KG1 (cell line): ENCODE measurements at regions not wholly inside any gene's neighbourhood (a gene's known extent, or its start where the extent isn't known, plus 50 kb on each side); places are given as distances from the start of the nearest gene placed in this dataset.

ENCODE experiments used
- DNase-seq: peaks from one replicate; lab custom pipeline; 2025; lab: John Stamatoyannopoulos, UW

DNA sequence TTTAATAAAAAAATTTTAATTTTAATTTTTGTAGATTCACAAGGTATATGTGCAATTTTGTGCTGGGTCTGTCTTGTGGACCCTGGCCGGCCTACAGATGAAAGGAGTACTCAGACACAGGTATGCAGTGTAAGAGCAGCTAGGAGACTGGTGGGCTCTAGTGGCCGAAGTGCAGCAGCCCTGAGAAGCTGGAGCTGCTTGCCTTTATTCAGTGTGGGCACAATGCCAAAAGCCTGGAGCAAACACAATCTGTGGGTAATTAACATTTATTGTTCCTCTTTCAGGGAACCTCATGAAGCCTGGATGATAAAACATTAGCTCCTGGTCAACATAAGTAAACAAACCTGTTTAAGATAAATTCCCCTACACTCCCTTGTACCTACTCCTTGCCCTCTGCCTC is 135.7 kb upstream of the SEL1L start:
- DNase-seq: no peak

DNA sequence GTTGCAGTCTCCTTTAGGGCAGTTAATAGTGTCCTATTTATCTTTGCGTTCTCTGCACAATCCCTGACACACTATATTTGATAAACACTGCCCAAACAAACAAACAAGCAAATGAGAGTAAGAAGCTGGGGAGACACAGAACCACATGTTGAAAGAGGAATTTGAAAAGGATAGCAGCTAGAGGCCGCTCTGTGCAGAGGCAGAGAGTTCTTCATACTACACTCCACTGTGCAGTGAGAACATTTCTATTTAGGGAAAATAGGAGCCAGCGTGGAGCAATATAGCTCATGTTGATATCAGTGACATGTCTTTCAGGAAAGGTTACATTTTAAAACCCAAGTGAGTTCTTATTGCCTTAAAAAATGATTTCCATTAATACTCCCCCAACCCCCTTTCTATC is 140.3 kb upstream of the SEL1L start:
- DNase-seq: no peak

GRCh38 chr14:81676395-81676794 is 142.7 kb upstream of the SEL1L start:
- DNase-seq: no peak

GRCh38 chr14:81676879-81677278 is 143.2 kb upstream of the SEL1L start:
- DNase-seq: no peak

DNA sequence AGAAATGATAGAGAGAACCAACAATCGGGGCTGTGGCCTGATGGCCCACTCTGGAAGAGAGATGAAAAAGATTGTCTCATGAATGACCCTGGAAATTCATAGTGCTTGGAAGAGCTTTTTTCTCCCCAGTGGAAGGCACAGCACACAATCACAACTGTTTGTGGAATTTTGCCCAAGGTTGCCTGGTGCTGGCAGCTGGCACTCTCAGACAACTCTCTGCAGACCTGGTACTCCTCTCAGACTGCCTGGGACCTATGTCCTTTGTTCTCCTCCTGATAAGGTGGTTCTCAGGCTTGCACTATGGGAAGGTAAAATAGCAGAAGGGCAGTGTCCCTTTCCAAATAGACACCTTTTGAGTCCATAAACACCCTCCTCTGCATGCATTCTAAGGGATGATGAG is 144.1 kb upstream of the SEL1L start:
- DNase-seq: no peak

- no peak for DNase-seq
Measured at GRCh38 chr14:81679226-81679625, 145.6 kb upstream of the SEL1L start.

- no peak for DNase-seq
Measured at GRCh38 chr14:81681541-81681940, 147.9 kb upstream of the SEL1L start.

- no peak for DNase-seq
Measured at GRCh38 chr14:81682134-81682533, 148.5 kb upstream of the SEL1L start.

DNA sequence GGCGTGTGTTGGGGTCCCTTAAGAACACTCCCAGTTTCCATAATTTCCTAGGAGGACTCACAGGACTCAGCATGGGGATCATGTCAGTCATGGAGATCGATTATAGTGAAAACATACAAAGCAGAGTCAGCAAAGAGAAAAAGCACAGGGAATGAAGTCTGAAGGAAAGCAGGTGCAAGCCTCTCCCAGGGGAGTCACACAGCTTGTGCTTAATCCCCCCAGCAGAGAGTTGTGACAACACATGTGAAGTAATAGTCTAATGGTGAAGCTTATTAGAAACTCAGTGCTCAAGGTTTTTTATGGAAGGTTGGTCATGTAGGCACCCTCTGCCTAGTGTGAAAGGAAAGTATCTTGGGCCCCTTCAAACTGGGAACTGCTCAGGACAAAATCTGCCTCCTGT is 149.0 kb upstream of the SEL1L start:
- DNase-seq: no peak

GRCh38 chr14:81684696-81685095 is 151.0 kb upstream of the SEL1L start:
- no peak for DNase-seq

DNA sequence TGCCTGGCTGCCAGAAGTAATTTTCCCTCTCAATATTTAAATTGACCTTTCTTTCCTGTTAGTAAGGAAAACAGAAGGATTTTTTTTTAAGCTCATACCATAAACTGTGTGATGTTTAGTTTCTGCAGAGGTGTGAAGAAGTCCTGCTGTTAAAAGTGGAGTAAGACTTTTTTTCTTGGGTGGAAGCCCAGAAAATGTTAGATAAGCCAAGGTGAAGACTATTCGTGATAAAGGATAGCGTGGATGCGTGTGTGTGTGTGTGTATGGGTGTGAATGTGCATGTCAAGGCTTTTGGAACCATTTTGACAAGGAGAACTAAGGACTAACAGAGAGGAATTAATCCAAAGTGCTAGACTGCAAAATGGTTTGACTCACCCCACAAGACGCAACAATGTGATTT is 152.9 kb upstream of the SEL1L start:
- no peak for DNase-seq

GRCh38 chr14:81691931-81692330 is 158.3 kb upstream of the SEL1L start:
- DNase-seq: no peak

DNA sequence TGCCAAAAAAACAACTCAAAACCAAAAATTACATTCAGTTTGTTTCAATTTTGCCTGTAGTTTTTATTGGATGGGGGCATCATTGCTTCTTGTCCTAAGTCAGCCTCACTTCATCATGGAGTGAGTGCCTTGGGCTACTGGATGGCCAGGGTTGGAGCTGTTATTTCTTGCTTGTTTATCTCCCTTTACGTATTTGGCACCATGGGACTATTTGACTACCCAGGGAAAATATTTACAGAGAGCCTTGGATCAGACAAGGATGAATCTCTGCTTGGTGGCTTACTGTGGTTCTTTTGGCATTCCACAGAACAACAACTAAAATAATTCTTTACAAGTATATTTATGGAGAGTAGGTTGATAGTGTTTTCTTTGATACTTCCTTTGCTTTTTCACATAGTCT is 160.8 kb upstream of the SEL1L start:
- DNase-seq: no peak

- no peak for DNase-seq
Measured at GRCh38 chr14:81709681-81710080, 176.0 kb upstream of the SEL1L start.

GRCh38 chr14:81710232-81710845 is 176.7 kb upstream of the SEL1L start:
- DNase-seq: no peak

DNA sequence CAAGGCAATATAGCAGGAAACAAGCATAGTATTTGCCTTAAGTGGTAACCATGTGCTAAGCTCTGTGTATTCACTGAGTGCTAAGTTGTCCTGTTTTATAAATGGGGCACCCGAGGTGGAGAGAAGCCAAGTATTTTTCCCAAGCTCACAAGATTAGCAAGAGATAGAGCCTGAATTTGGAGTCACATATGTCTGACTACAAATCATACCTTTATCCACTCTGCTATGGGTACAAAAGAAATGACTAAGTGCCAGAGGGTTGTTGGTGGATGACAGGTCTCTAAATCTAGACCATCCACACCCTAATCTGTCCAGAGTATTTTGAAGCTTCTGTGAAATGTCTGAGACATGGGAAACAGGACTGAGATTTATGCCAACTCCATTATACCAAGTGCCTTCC is 182.1 kb upstream of the SEL1L start:
- DNase-seq: no peak

DNA sequence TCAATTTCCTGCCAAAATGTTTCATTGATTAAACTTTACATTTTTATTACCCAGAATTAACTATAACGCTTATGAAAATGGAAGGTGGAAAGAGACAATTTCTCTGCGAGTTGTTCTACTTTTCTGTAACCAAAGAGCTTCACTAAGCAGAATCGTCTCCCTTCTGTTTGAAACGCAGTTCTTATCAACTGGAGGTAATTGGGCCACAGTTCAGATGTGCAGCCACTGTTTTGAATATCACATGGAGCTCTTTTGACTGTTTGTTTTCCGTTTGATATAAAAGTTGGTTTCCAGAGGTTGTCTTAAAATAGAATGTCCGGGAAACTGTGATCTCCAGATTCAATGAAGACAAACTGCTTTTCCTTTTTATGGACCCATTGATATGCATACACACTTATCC is 183.3 kb upstream of the SEL1L start:
- DNase-seq: no peak

DNA sequence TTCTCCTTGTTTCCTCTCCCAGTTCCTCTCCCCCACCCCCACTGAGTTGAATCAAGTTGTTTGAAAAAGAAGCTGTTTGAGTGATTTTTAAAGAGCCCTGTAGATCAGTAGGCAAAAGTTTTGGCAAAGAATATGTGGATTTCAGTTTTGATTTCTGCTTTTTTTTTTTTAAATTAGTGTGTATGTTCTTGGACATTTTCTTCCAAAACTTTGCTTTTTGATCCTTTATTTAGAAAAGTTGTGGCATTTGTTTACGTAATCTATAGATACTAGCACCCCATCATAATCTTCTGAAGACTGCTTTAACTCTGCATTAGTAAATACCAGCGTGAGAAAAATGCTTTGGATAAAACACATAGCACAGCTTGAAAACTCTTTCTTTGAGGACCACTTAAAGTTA is 190.3 kb upstream of the SEL1L start:
- DNase-seq: no peak

DNA sequence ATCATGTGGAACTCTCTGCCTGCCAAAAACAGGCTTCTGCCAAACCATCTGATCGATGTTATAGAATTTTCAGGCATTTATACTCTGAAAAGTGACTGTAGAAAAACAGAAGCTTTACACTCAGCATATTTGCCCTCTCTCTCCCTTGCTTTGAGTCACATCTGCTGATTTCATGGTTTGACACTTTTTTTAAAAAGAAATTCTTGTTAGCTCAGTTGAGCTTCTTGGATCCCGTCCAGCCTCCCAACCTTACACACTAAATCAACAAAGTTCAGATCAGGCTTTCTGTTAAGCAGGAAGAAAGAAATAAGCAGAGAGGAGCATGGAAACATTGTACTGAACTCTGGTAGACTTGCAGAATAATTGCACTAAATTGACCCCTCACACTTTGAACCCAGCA is 193.6 kb upstream of the SEL1L start:
- DNase-seq: no peak

DNA sequence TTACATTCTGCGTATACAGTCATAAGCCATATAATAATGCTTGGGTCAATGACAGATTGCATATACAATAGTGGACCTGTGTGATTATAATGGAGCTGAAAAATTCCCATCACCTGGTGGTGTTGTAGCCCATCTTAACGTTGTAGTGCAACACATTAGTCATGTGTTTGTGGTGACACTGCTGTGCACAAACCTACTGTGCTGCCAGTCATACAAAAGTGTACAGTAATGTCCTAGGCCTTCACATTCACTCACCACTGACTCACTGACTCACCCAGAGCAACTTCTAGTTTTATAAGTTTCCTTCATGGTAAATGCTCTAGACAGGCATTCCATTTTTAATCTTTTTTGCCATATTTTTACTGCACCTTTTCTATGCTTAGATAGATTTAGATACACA is 194.8 kb upstream of the SEL1L start:
- no peak for DNase-seq

DNA sequence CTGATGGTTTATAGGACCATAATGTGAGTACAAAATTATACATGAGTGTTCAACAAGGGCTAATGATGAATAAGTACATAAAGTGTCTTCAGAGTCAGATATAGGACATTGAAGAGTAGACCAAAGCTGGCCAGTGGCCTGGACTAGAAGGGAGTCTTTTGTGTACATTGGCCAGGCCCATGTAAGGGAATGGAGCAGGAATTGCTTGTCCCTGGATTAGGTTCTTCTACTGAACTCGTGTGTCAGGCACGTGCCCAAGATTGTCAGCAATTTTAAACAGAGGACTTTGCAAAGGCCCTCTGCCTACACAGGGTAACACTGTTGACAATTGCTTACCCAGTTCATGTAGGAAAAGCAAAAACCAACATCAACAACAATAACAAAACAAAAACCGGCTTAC is 196.0 kb upstream of the SEL1L start:
- no peak for DNase-seq

GRCh38 chr14:81737938-81738337 is 204.3 kb upstream of the SEL1L start:
- no peak for DNase-seq

- no peak for DNase-seq
Measured at GRCh38 chr14:81738946-81739659, 205.4 kb upstream of the SEL1L start.

GRCh38 chr14:81743605-81744004 is 210.0 kb upstream of the SEL1L start:
- no peak for DNase-seq
